Osteoblast (primary cell): ENCODE measurements at regions not wholly inside any gene's neighbourhood (a gene's known extent, or its start where the extent isn't known, plus 50 kb on each side); places are given as distances from the start of the nearest gene placed in this dataset.
"Not testable (repeated sequence)": the region's sequence is repeated elsewhere in the genome, so short reads cannot be mapped to it uniquely, and the experiment has no call there.

Experiments
- DNase-seq: peaks from one replicate; pipeline ENCODE4 v3.0.0; 2011; ENCODE audit warnings: low spot score, mixed read lengths; ENCODE audit not compliant: insufficient read length; ENCODE audit errors: missing footprints
- H2AFZ ChIP-seq: 2 replicates; pipeline ENCODE4 v1.6.0; 2011; ENCODE audit warnings: mild to moderate bottlenecking, low read length
- H3K27ac ChIP-seq: 2 replicates; pipeline ENCODE4 v1.5.1; 2011; ENCODE audit warnings: mild to moderate bottlenecking, low read depth, low read length, moderate library complexity
- H3K27me3 ChIP-seq: 2 replicates; pipeline ENCODE4 v1.6.0; 2012; ENCODE audit warnings: mild to moderate bottlenecking, control low read depth, inconsistent platforms, low read length, moderate library complexity; ENCODE audit not compliant: insufficient read depth
- H3K36me3 ChIP-seq: 2 replicates; pipeline ENCODE4 v1.5.1; 2011; ENCODE audit warnings: mild to moderate bottlenecking, low read length, control low read depth, moderate library complexity; ENCODE audit not compliant: insufficient read depth
- H3K4me1 ChIP-seq: 2 replicates; pipeline ENCODE4 v1.5.1; 2011; ENCODE audit warnings: mild to moderate bottlenecking, low read length, control low read depth, moderate library complexity; ENCODE audit not compliant: insufficient read depth
- H3K4me2 ChIP-seq: 2 replicates; pipeline ENCODE4 v1.6.0; 2011; ENCODE audit warnings: mild to moderate bottlenecking, low read length; ENCODE audit not compliant: insufficient read depth
- H3K4me3 ChIP-seq: fragments of 200-600 bp; sonication (generic); 3 replicates; pipeline ENCODE4 v1.5.1; 2012; ENCODE audit warnings: mild to moderate bottlenecking, low read length, inconsistent platforms; ENCODE audit not compliant: insufficient read depth
- H3K79me2 ChIP-seq: 2 replicates; pipeline ENCODE4 v1.6.0; 2012; ENCODE audit warnings: mild to moderate bottlenecking, low read length, control low read depth, inconsistent platforms; ENCODE audit not compliant: insufficient read depth
- H3K9me3 ChIP-seq: 2 replicates; pipeline ENCODE4 v1.5.1; 2011; ENCODE audit warnings: low read depth, low read length, control low read depth
- H4K20me1 ChIP-seq: 2 replicates; pipeline ENCODE4 v1.6.0; 2012; ENCODE audit warnings: mild to moderate bottlenecking, low read length, control low read depth; ENCODE audit not compliant: insufficient read depth
- TF ChIP-seq, protein P1 (sequence below): IDR thresholded peaks from 2 replicates; pipeline ENCODE4 v1.5.1; 2011; ENCODE audit warnings: mild to moderate bottlenecking, low read depth, low read length, moderate library complexity; ENCODE audit errors: extremely low read depth

DNA sequence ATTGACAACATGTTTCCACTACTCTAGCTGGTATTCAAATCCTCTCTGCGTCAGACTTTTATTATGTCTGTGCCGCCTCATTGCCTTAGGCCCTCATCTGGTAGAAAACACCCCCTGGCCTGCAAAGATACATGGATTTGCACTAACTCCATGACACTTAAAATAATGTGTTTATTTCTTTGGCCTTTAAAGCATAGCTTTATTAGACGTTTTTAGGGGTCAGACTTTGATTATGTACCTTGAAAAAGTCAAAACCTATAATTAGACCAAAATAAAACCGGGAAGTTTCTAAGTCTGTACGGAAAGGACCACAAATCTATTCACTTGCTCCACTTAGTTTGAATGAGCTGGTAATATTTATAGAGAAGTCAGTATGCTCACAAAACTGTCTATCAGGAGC is 357.9 kb upstream of the NOX3 start:
- Histone ChIP-seq H3K4me1 (no peaks in the 10 kb centered on the region), H2AFZ (no peak overlapping the region), H3K9me3 (no peaks in the 10 kb centered on the region), H3K27me3 (no peaks in the 10 kb centered on the region), H4K20me1 (no peaks in the 10 kb centered on the region), H3K27ac (no peak overlapping the region), H3K4me2 (no peak overlapping the region), H3K36me3 (no peaks in the 10 kb centered on the region), H3K79me2 (no peaks in the 10 kb centered on the region), H3K4me3 (no peak overlapping the region)
- TF ChIP-seq, protein P1, sequence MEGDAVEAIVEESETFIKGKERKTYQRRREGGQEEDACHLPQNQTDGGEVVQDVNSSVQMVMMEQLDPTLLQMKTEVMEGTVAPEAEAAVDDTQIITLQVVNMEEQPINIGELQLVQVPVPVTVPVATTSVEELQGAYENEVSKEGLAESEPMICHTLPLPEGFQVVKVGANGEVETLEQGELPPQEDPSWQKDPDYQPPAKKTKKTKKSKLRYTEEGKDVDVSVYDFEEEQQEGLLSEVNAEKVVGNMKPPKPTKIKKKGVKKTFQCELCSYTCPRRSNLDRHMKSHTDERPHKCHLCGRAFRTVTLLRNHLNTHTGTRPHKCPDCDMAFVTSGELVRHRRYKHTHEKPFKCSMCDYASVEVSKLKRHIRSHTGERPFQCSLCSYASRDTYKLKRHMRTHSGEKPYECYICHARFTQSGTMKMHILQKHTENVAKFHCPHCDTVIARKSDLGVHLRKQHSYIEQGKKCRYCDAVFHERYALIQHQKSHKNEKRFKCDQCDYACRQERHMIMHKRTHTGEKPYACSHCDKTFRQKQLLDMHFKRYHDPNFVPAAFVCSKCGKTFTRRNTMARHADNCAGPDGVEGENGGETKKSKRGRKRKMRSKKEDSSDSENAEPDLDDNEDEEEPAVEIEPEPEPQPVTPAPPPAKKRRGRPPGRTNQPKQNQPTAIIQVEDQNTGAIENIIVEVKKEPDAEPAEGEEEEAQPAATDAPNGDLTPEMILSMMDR, result no peak
- DNase-seq, result no peak

DNA sequence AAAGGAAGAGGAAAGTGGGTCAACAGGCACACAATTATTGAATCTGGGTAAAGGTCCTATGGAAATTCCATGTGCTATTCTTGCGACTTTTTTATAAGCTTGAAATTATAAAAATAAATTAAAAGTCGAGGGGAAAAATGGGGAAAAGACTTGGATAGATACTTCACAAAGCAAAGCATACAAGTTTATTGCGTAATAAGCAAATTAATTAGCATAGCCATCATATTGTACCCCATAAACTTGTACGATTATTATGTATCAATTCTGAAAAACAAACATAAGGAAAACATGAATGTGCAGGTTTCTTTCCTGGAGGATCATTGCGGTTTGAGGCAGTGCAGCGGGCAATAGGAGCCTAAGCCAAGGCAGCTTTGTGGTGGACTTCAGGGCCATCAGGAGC is 351.6 kb upstream of the NOX3 start:
- Histone ChIP-seq H4K20me1 (no peaks in the 10 kb centered on the region), H3K9me3 (no peaks in the 10 kb centered on the region), H2AFZ (no peak overlapping the region), H3K4me3 (no peak overlapping the region), H3K27ac (no peak overlapping the region), H3K79me2 (no peaks in the 10 kb centered on the region), H3K4me2 (no peak overlapping the region), H3K4me1 (no peaks in the 10 kb centered on the region), H3K36me3 (no peaks in the 10 kb centered on the region), H3K27me3 (no peaks in the 10 kb centered on the region)
- DNase-seq, result no peak
- TF ChIP-seq, protein P1, result no peak

DNA sequence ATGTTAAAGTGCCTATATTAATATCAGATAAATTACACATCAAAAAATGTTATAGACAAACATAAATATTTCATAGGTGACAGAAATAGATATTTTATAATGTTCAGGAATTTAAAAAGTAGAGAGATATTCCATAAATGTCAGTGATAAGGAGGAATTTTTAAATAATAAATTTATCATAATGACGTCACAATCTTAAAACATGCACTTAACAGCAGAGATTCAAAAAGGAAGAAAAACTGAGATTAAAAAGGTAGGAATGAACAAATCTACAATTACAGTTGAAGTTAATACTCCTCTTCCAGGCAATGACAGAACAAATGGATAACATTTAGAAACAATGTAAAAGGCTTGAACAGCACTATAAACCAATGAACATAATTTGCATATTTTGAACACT is 345.4 kb upstream of the NOX3 start:
- H4K20me1 ChIP-seq, result no peaks in the 10 kb centered on the region
- H2AFZ ChIP-seq, result no peak overlapping the region
- no peaks in the 10 kb centered on the region for H3K9me3 ChIP-seq
- H3K27ac ChIP-seq, result no peak overlapping the region
- no peaks in the 10 kb centered on the region for H3K4me1 ChIP-seq
- no peak overlapping the region for H3K4me2 ChIP-seq
- no peak overlapping the region for H3K4me3 ChIP-seq
- no peaks in the 10 kb centered on the region for H3K79me2 ChIP-seq
- DNase-seq, result no peak
- TF ChIP-seq, protein P1, result no peak
- H3K27me3 ChIP-seq, result no peaks in the 10 kb centered on the region
- H3K36me3 ChIP-seq, result no peaks in the 10 kb centered on the region

DNA sequence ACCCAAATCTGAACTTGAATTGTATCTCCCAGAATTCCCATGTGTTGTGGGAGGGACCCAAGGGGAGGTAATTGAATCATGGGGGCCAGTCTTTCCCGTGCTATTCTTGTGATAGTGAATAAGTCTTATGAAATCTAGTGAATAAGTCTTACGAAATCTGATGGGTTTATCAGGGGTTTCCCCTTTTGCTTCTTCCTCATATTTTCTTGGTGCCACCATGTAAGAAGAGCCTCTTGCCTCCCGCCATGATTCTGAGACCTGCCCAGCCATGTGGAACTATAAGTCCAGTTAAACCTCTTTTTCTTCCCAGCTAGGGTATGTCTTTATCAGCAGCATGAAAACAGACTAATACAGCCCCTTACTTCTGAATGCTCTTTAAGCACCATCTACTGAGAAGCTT is 343.2 kb upstream of the NOX3 start:
- not testable (repeated sequence) for H3K79me2 ChIP-seq, H3K27ac ChIP-seq, H3K27me3 ChIP-seq, H3K4me3 ChIP-seq, H3K4me1 ChIP-seq, H3K9me3 ChIP-seq, H3K4me2 ChIP-seq, H4K20me1 ChIP-seq, H3K36me3 ChIP-seq, DNase-seq, H2AFZ ChIP-seq
